HUDEP-2 (cell line): ENCODE measurements at regions not wholly inside any gene's neighbourhood (a gene's known extent, or its start where the extent isn't known, plus 50 kb on each side); places are given as distances from the start of the nearest gene placed in this dataset.
"Not testable (repeated sequence)": the region's sequence is repeated elsewhere in the genome, so short reads cannot be mapped to it uniquely, and the experiment has no call there.

Experiments
- DNase-seq, 76 experiments: peaks; one replicate each; lab custom pipeline; 2025; ENCODE audit not compliant: unreplicated experiment in 76 of 76; lab: John Stamatoyannopoulos, UW

GRCh38 chr12:75656648-75657047 is 145.2 kb upstream of the KRR1 start:
- no peak for DNase-seq

GRCh38 chr12:75656210-75656609 is 144.8 kb upstream of the KRR1 start:
- DNase-seq = no peak

GRCh38 chr12:75655315-75655806 is 144.0 kb upstream of the KRR1 start:
- DNase-seq = no peak

- no peak for DNase-seq
These were observed 139.9 kb upstream of the KRR1 start for GRCh38 chr12:75651342-75651695.

GRCh38 chr12:75650595-75651341 is 139.4 kb upstream of the KRR1 start:
- no peak for DNase-seq

- no peak for DNase-seq
These were observed 138.7 kb upstream of the KRR1 start for GRCh38 chr12:75650100-75650499.

- no peak for DNase-seq
These were observed 137.4 kb upstream of the KRR1 start for GRCh38 chr12:75648856-75649255.

GRCh38 chr12:75646329-75647210 is 135.2 kb upstream of the KRR1 start:
- no peak for DNase-seq

- no peak for DNase-seq
These were observed 133.2 kb upstream of the KRR1 start for GRCh38 chr12:75644472-75645072.

- not testable (repeated sequence) for DNase-seq
These were observed 131.7 kb upstream of the KRR1 start for GRCh38 chr12:75643119-75643518.

- DNase-seq = no peak
These were observed 130.8 kb upstream of the KRR1 start for GRCh38 chr12:75642226-75642625.

GRCh38 chr12:75641031-75641780 is 129.8 kb upstream of the KRR1 start:
- DNase-seq = no peak

GRCh38 chr12:75638792-75639191 is 127.4 kb upstream of the KRR1 start:
- no peak for DNase-seq

- no peak for DNase-seq
These were observed 125.2 kb upstream of the KRR1 start for GRCh38 chr12:75636607-75637006.

GRCh38 chr12:75635606-75636444 is 124.4 kb upstream of the KRR1 start:
- no peak for DNase-seq

- DNase-seq = no peak
These were observed 123.1 kb upstream of the KRR1 start for GRCh38 chr12:75634244-75635222.

- no peak for DNase-seq
These were observed 122.4 kb upstream of the KRR1 start for GRCh38 chr12:75633789-75634188.

- no peak for DNase-seq
These were observed 121.0 kb upstream of the KRR1 start for GRCh38 chr12:75632442-75632841.

- no peak for DNase-seq
These were observed 120.4 kb upstream of the KRR1 start for GRCh38 chr12:75631831-75632230.
